SK-N-SH (cell line): ENCODE measurements at regions not wholly inside any gene's neighbourhood (a gene's known extent, or its start where the extent isn't known, plus 50 kb on each side); places are given as distances from the start of the nearest gene placed in this dataset.

Source experiments
- CTCF ChIA-PET: fragments of 300-600, 350-600 bp; formaldehyde crosslinking; extraction: SDS; loops from one replicate; lab custom pipeline; 2021; lab: Yijun Ruan, JAX
- POLR2A ChIA-PET: fragments of 350-600 bp; sonication (Branson Sonifier 250); formaldehyde crosslinking; extraction: SDS; loops from one replicate; lab custom pipeline; 2020; ENCODE audit warnings: antibody characterized with exemption, inconsistent platforms; lab: Yijun Ruan, JAX
- DNase-seq: peaks from one replicate; pipeline ENCODE4 v3.0.0; 2012
- H2AFZ ChIP-seq: fragments of 200-600 bp; sonication (generic); 2 replicates; pipeline ENCODE4 v1.8.1; 2016; ENCODE audit warnings: antibody characterized with exemption, mild to moderate bottlenecking, low read depth
- H3F3A ChIP-seq: fragments of 200-600 bp; sonication (generic); replicated peaks from 2 replicates; pipeline ENCODE3; 2016; ENCODE audit warnings: antibody characterized with exemption, mild to moderate bottlenecking; ENCODE audit not compliant: insufficient read depth
- H3K27ac ChIP-seq, 2 experiments: fragments of 200-500 bp in 1 of 2; fragments of 200-600 bp in 1 of 2; sonication (Bioruptor generic) in 1 of 2; sonication (generic), shearing (Covaris generic) in 1 of 2; 2 replicates each; pipeline versions ENCODE4 v1.5.1 to v1.6.1; 2014 to 2016; ENCODE audit warnings: low read depth in 2 of 2, inconsistent platforms in 1 of 2, low read length in 1 of 2, mild to moderate bottlenecking in 1 of 2, mixed read lengths in 1 of 2
- H3K27me3 ChIP-seq: fragments of 200-600 bp; sonication (generic), shearing (Covaris generic); 2 replicates; pipeline ENCODE4 v1.6.1; 2016; ENCODE audit warnings: mixed run types; ENCODE audit not compliant: insufficient read depth
- H3K36me3 ChIP-seq, 2 experiments: fragments of 200-500 bp in 1 of 2; fragments of 200-600 bp in 1 of 2; sonication (Bioruptor generic) in 1 of 2; sonication (generic) in 1 of 2; replicated peaks in 1 of 2; 2 replicates each; pipeline versions ENCODE3 to v1.5.1; 2014 to 2016; ENCODE audit warnings: low read length in 1 of 2, mild to moderate bottlenecking in 1 of 2; ENCODE audit not compliant: insufficient read depth in 2 of 2, control insufficient read depth in 1 of 2
- H3K4me1 ChIP-seq, 2 experiments: fragments of 200-500 bp in 1 of 2; fragments of 200-600 bp in 1 of 2; sonication (Bioruptor generic) in 1 of 2; sonication (generic), shearing (Covaris generic) in 1 of 2; 2 replicates each; pipeline versions ENCODE4 v1.5.1 to v1.6.1; 2014 to 2016; ENCODE audit warnings: low read depth in 1 of 2, low read length in 1 of 2, mixed run types in 1 of 2; ENCODE audit not compliant: insufficient read depth in 2 of 2, control insufficient read depth in 1 of 2
- H3K4me2 ChIP-seq: fragments of 200-600 bp; sonication (generic), shearing (Covaris generic); 2 replicates; pipeline ENCODE4 v1.6.1; 2017; ENCODE audit warnings: mixed run types
- H3K4me3 ChIP-seq, 2 experiments: fragments of 200-500 bp in 1 of 2; fragments of 200-600 bp in 1 of 2; sonication (Bioruptor generic) in 1 of 2; sonication (generic), shearing (Covaris generic) in 1 of 2; 2 replicates each; pipeline versions ENCODE4 v1.5.1 to v1.8.1; 2014 to 2016; ENCODE audit warnings: low read depth in 2 of 2, inconsistent platforms in 1 of 2, low read length in 1 of 2, mild to moderate bottlenecking in 1 of 2, mixed read lengths in 1 of 2, moderate library complexity in 1 of 2
- H3K79me2 ChIP-seq: fragments of 200-600 bp; sonication (generic); 2 replicates; pipeline ENCODE4 v1.8.1; 2017; ENCODE audit warnings: mild to moderate bottlenecking; ENCODE audit not compliant: insufficient read depth
- H3K9ac ChIP-seq: fragments of 200-600 bp; sonication (generic); 2 replicates; pipeline ENCODE4 v1.6.1; 2017; ENCODE audit warnings: mixed run types
- H3K9me2 ChIP-seq: fragments of 200-600 bp; sonication (generic); 2 replicates; pipeline ENCODE4 v1.6.1; 2017; ENCODE audit warnings: mixed run types
- H3K9me3 ChIP-seq: fragments of 200-600 bp; sonication (generic); 2 replicates; pipeline ENCODE4 v1.6.1; 2017; ENCODE audit warnings: mixed run types, mild to moderate bottlenecking, moderate library complexity
- H4K20me1 ChIP-seq: fragments of 200-600 bp; sonication (generic); 2 replicates; pipeline ENCODE4 v1.6.1; 2017; ENCODE audit warnings: mild to moderate bottlenecking, mixed run types; ENCODE audit not compliant: insufficient read depth
- CHD2 ChIP-seq: fragments of 150-350 bp; IDR thresholded peaks from 2 replicates; pipeline ENCODE4 v1.6.1; 2018; ENCODE audit warnings: low read length; ENCODE audit not compliant: partially characterized antibody
- EP300 ChIP-seq, 2 experiments: IDR thresholded peaks; 2 replicates each; pipeline versions ENCODE4 v1.4.0 to v1.6.1; 2012; ENCODE audit warnings: borderline replicate concordance in 1 of 2, low read depth in 1 of 2, low read length in 1 of 2
- FOSL2 ChIP-seq: IDR thresholded peaks from 2 replicates; pipeline ENCODE4 v1.4.0; 2012; ENCODE audit warnings: low read depth, mild to moderate bottlenecking, moderate library complexity, borderline replicate concordance
- FOXM1 ChIP-seq: IDR thresholded peaks from 2 replicates; pipeline ENCODE4 v1.4.0; 2012; ENCODE audit warnings: low read depth, mild to moderate bottlenecking
- JUND ChIP-seq: IDR thresholded peaks from 2 replicates; pipeline ENCODE4 v1.4.0; 2012
- MEF2A ChIP-seq: IDR thresholded peaks from 2 replicates; pipeline ENCODE4 v1.4.0; 2012; ENCODE audit warnings: low read depth, borderline replicate concordance
- MXI1 ChIP-seq: IDR thresholded peaks from 2 replicates; pipeline ENCODE4 v1.6.1; 2012; ENCODE audit warnings: mild to moderate bottlenecking, low read depth, low read length, improper control_type of control experiment
- POLR2AphosphoS5 ChIP-seq: IDR thresholded peaks from 2 replicates; pipeline ENCODE4 v1.6.1; 2012; ENCODE audit warnings: low read depth, low read length
- RFX5 ChIP-seq: IDR thresholded peaks from 2 replicates; pipeline ENCODE4 v1.6.1; 2012; ENCODE audit warnings: mild to moderate bottlenecking, improper control_type of control experiment, low read length
- RXRA ChIP-seq: IDR thresholded peaks from 2 replicates; pipeline ENCODE4 v1.4.0; 2012; ENCODE audit warnings: low read depth, mild to moderate bottlenecking, borderline replicate concordance
- SIN3A ChIP-seq: IDR thresholded peaks from 2 replicates; pipeline ENCODE4 v1.6.1; 2012; ENCODE audit warnings: low read depth, mild to moderate bottlenecking, low read length, moderate library complexity, borderline replicate concordance
- SMC3 ChIP-seq: IDR thresholded peaks from 2 replicates; pipeline ENCODE4 v1.6.1; 2012; ENCODE audit warnings: low read depth, low read length, improper control_type of control experiment
- TF ChIP-seq, protein P1 (sequence below): fragments of 200-600 bp; sonication (generic); IDR thresholded peaks from 2 replicates; pipeline ENCODE4 v1.6.1; 2017; ENCODE audit warnings: antibody characterized with exemption, mild to moderate bottlenecking, moderate library complexity
- TF ChIP-seq, protein P2 (sequence below): IDR thresholded peaks from 2 replicates; pipeline ENCODE4; 2012
- TF ChIP-seq, protein P3 (sequence below): IDR thresholded peaks from 2 replicates; pipeline ENCODE4 v1.4.0; 2012; ENCODE audit warnings: low read depth, borderline replicate concordance
- TF ChIP-seq, protein P4 (sequence below): fragments of 150-350 bp; IDR thresholded peaks from 2 replicates; pipeline ENCODE4 v1.6.1; 2016; ENCODE audit warnings: mild to moderate bottlenecking, low read depth, low read length

DNA sequence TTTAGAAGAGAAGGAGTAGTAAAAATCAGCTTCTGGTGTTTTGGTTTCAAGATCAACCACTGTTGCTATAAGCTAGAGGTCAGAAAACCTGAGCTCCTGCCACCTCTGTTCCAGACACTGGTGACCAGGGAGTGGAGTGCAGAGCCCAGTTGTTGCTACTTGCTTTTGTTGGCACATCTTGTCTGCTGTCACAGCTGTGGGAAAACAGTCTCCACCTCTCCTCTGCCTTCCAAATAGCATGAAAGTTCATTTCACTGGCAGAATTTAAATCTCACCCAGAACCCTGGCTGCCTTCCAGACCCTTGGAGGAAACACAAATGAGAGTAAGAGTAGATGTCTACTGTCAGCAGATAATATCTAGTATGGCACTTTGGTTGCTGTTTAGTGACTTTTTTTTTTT is 297.5 kb upstream of the KLF3 start:
- ChIA-PET POLR2A (no interaction called here), CTCF (no interaction called here)
- TF ChIP-seq FOSL2 (no peak), CHD2 (no peak), MXI1 (no peak), JUND (no peak), RXRA (no peak), SIN3A (no peak), EP300 (IDR thresholded peaks at IDR 0.05; ENCODE audit: borderline replicate concordance in 1 of 2, low read depth in 1 of 2, low read length in 1 of 2) (no peak), MEF2A (no peak), FOXM1 (no peak), RFX5 (no peak), POLR2AphosphoS5 (no peak), SMC3 (no peak)
- TF ChIP-seq, protein P1, sequence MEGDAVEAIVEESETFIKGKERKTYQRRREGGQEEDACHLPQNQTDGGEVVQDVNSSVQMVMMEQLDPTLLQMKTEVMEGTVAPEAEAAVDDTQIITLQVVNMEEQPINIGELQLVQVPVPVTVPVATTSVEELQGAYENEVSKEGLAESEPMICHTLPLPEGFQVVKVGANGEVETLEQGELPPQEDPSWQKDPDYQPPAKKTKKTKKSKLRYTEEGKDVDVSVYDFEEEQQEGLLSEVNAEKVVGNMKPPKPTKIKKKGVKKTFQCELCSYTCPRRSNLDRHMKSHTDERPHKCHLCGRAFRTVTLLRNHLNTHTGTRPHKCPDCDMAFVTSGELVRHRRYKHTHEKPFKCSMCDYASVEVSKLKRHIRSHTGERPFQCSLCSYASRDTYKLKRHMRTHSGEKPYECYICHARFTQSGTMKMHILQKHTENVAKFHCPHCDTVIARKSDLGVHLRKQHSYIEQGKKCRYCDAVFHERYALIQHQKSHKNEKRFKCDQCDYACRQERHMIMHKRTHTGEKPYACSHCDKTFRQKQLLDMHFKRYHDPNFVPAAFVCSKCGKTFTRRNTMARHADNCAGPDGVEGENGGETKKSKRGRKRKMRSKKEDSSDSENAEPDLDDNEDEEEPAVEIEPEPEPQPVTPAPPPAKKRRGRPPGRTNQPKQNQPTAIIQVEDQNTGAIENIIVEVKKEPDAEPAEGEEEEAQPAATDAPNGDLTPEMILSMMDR = no peak
- TF ChIP-seq, protein P2, sequence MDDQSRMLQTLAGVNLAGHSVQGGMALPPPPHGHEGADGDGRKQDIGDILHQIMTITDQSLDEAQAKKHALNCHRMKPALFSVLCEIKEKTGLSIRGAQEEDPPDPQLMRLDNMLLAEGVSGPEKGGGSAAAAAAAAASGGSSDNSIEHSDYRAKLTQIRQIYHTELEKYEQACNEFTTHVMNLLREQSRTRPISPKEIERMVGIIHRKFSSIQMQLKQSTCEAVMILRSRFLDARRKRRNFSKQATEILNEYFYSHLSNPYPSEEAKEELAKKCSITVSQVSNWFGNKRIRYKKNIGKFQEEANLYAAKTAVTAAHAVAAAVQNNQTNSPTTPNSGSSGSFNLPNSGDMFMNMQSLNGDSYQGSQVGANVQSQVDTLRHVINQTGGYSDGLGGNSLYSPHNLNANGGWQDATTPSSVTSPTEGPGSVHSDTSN = no peak
- TF ChIP-seq, protein P3, sequence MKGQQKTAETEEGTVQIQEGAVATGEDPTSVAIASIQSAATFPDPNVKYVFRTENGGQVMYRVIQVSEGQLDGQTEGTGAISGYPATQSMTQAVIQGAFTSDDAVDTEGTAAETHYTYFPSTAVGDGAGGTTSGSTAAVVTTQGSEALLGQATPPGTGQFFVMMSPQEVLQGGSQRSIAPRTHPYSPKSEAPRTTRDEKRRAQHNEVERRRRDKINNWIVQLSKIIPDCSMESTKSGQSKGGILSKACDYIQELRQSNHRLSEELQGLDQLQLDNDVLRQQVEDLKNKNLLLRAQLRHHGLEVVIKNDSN = no peak
- TF ChIP-seq, protein P4, sequence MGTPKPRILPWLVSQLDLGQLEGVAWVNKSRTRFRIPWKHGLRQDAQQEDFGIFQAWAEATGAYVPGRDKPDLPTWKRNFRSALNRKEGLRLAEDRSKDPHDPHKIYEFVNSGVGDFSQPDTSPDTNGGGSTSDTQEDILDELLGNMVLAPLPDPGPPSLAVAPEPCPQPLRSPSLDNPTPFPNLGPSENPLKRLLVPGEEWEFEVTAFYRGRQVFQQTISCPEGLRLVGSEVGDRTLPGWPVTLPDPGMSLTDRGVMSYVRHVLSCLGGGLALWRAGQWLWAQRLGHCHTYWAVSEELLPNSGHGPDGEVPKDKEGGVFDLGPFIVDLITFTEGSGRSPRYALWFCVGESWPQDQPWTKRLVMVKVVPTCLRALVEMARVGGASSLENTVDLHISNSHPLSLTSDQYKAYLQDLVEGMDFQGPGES = no peak

More for the DNA sequence above, 297.5 kb upstream of the KLF3 start:
- H3K9me2 ChIP-seq = no peaks in the 10 kb centered on the region
- H3K79me2 ChIP-seq = no peaks in the 10 kb centered on the region
- no peak overlapping the region for H3K4me3 ChIP-seq
- DNase-seq = no peak
- no peaks in the 10 kb centered on the region for H3F3A ChIP-seq
- H3K9ac ChIP-seq = no peak overlapping the region
- no peaks in the 10 kb centered on the region for H3K27me3 ChIP-seq
- H4K20me1 ChIP-seq = no peaks in the 10 kb centered on the region
- H3K27ac ChIP-seq = no peak overlapping the region
- no peak overlapping the region for H2AFZ ChIP-seq
- no peaks in the 10 kb centered on the region for H3K9me3 ChIP-seq
- H3K36me3 ChIP-seq = no peaks in the 10 kb centered on the region
- peaks cover 0 to 7% of the 10 kb centered on the region in 2 experiments; a peak in 2 of 4 replicates for H3K4me1 ChIP-seq
- H3K4me2 ChIP-seq = no peak overlapping the region
